ENCODE measurements at regions not wholly inside any gene's neighbourhood (a gene's known extent, or its start where the extent isn't known, plus 50 kb on each side); places are given as distances from the start of the nearest gene placed in this dataset.
"Not testable (repeated sequence)": the region's sequence is repeated elsewhere in the genome, so short reads cannot be mapped to it uniquely, and the experiment has no call there.

DNA sequence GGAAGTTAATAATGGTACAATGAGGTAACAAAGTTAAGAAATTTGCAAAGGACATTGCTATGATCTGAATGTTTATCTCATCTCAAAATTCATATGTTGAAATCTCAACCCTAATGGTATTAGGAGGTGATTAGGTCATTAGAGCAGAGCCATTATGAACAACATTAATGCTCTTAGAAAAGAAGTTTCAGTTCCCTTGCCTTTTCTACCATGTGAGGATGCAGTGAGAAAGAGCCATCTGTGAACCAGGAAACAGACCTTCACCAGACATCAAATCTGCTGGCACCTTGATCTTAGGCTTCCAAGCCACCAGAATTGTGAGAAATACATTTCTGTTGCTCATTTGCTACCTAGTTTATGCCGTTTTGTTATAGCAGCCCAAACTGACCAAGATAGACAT, 757.6 kb downstream of the NR4A2 start:
- no peaks in the 10 kb centered on the region for H3K4me1 Mint-ChIP-seq
- H3K36me3 Mint-ChIP-seq: peaks cover 0 to 4% (median 0%) of the 10 kb centered on the region in 3 donors
- no peak for DNase-seq
- peaks cover 8 to 33% (median 24%) of the 10 kb centered on the region in 6 donors for H3K9me3 Mint-ChIP-seq
- peaks cover 0 to 3% (median 0%) of the 10 kb centered on the region in 3 donors for H3K27me3 Mint-ChIP-seq (ENCODE audit: low read depth in 3 of 3)
- H3K27ac Mint-ChIP-seq: no peak overlapping the region
- H3K4me3 Mint-ChIP-seq: no peak overlapping the region

DNA sequence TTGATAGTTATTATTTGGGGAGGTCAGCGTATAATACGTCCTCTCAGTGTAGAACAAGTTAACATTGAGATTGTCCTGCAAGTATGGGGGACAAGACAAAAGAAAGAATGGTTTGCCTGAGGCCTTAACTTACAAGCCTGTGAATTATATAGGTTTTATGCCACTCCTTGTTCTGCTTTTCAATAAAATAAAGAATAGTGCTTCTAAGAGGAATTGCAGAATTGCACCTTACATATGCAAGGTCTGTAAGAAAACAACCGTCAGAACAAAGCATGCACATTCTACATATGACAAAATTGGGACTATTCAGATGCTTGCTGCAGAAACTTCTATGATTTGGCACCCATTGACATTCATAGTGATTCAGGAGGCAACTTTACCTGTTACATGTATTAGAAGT, 785.0 kb downstream of the NR4A2 start:
- H3K36me3 Mint-ChIP-seq: no peaks in the 10 kb centered on the region
- no peaks in the 10 kb centered on the region for H3K4me1 Mint-ChIP-seq
- no peak overlapping the region for H3K27ac Mint-ChIP-seq
- H3K27me3 Mint-ChIP-seq (ENCODE audit: low read depth in 3 of 3): peaks cover 0 to under 1% (median 0%) of the 10 kb centered on the region in 3 donors
- H3K9me3 Mint-ChIP-seq: peaks cover 4 to 39% (median 13%) of the 10 kb centered on the region in 6 donors
- DNase-seq: no peak
- no peak overlapping the region for H3K4me3 Mint-ChIP-seq

DNA sequence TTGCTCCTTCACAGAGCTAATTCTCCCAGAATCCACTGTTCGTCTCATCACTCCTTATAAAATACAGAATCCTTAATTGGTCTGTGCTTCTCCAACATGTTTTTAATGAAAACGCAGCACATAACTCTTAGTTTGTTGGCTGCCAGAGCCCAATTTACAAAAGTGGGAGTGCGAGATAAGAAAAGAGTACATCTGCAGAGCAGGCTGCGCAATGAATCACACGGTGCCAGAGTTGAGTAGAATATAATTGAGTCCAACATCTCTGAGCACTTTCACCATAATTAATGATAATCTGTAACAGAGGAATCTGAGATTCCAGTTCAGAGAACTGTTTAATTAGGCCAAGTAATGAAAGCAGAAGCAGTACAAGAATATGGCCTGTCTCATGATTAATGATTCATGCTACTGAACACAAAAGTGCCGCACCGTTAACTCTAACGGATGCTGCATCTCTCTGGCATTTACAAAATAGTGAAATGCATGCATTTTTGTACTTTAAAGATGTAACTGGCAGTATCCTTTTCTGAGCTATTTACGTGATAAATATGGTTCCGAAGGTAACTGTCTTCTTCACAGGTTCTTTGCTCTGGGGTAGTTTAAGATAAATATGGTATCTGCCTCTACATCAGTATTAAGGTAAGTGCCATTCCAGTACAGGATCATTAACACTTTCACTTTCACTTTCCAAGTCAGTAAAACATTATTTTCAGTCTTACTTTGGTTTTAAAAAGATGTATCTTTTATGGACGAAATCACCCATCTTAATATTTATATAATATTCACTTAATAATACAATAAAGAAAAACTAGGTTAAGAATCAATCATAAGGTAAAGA, 785.6 kb downstream of the NR4A2 start:
- H3K9me3 Mint-ChIP-seq: peaks cover 6 to 40% (median 12%) of the 10 kb centered on the region in 6 donors
- H3K27me3 Mint-ChIP-seq (ENCODE audit: low read depth in 3 of 3): peaks cover 0 to 3% (median 0%) of the 10 kb centered on the region in 3 donors
- no peak overlapping the region for H3K27ac Mint-ChIP-seq
- DNase-seq: no peak
- no peaks in the 10 kb centered on the region for H3K4me1 Mint-ChIP-seq
- H3K36me3 Mint-ChIP-seq: no peaks in the 10 kb centered on the region
- H3K4me3 Mint-ChIP-seq: peak overlapping the region in 1 of 5 donors; percentile 14

GRCh38 chr2:155539028-155539427, 793.5 kb downstream of the NR4A2 start:
- not testable (repeated sequence) for DNase-seq; H3K27me3 Mint-ChIP-seq (ENCODE audit: low read depth in 3 of 3); H3K27ac Mint-ChIP-seq; H3K36me3 Mint-ChIP-seq; H3K4me1 Mint-ChIP-seq; H3K4me3 Mint-ChIP-seq
- peaks cover 8 to 37% (median 17%) of the 10 kb centered on the region in 6 donors for H3K9me3 Mint-ChIP-seq

DNA sequence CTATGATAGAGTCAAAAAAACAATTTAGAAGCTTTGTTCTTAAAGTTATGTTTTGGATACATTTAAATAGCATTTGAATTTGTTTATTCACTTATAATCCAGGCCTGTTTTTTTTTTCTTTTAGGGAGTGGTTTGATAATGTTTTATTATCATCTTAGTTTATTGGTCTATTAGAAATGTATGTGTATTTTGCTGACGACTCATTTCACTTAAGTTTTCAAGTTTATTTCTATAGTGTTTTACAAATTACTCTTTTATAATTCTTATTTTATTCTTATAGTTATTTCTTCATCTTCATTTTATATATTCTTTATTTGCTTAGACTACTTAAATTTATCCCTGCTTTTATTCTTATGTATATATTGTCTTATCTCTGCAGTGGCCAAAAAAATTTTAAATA, 804.5 kb downstream of the NR4A2 start:
- Mint-ChIP-seq H3K9me3 (peaks cover 2 to 38% (median 9%) of the 10 kb centered on the region in 6 donors), H3K4me3 (no peak overlapping the region)

GRCh38 chr2:155525199-155525598, 807.3 kb downstream of the NR4A2 start:
- Mint-ChIP-seq H3K4me3 (no peak overlapping the region), H3K36me3 (no peaks in the 10 kb centered on the region), H3K27me3 (ENCODE audit: low read depth in 3 of 3) (no peaks in the 10 kb centered on the region), H3K27ac (no peak overlapping the region), H3K4me1 (no peaks in the 10 kb centered on the region), H3K9me3 (peaks cover 1 to 28% (median 10%) of the 10 kb centered on the region in 6 donors)
- no peak for DNase-seq

More for the DNA sequence above, 804.5 kb downstream of the NR4A2 start:
- no peak overlapping the region for H3K27ac Mint-ChIP-seq
- H3K27me3 Mint-ChIP-seq (ENCODE audit: low read depth in 3 of 3): no peaks in the 10 kb centered on the region
- H3K4me1 Mint-ChIP-seq: no peaks in the 10 kb centered on the region
- DNase-seq: no peak
- H3K36me3 Mint-ChIP-seq: no peaks in the 10 kb centered on the region

DNA sequence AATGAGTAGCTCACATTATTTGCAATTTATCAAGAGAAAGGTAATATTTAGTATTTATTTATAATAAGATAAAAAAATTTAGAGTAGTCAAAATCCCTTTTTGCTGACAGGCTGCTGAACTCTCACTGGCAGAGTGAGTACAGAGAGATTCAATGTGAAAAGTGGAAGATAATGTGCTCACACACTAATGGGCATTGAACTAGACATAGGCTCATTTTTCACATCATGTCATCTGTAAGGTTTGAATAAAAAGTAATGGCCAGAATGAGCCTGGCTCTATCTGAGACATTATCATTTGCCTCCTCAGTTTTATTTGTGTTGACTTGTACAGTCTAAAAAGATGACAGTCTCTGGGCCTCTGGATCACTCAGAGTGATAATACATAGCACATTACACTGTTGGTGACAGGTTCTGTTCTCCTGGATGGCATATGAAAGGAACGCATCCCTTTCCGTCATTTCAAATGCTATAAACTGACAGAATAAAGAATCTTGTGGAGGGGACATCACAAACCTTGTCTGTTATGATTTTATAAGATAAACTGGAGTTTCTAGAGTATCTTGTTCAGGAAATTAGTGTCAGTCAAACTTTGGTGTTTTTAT, 812.9 kb downstream of the NR4A2 start:
- Mint-ChIP-seq H3K9me3 (peaks cover 0 to 18% (median 11%) of the 10 kb centered on the region in 6 donors), H3K27ac (no peak overlapping the region), H3K36me3 (no peaks in the 10 kb centered on the region), H3K4me3 (no peak overlapping the region), H3K27me3 (ENCODE audit: low read depth in 3 of 3) (no peaks in the 10 kb centered on the region), H3K4me1 (no peaks in the 10 kb centered on the region)
- DNase-seq: no peak

DNA sequence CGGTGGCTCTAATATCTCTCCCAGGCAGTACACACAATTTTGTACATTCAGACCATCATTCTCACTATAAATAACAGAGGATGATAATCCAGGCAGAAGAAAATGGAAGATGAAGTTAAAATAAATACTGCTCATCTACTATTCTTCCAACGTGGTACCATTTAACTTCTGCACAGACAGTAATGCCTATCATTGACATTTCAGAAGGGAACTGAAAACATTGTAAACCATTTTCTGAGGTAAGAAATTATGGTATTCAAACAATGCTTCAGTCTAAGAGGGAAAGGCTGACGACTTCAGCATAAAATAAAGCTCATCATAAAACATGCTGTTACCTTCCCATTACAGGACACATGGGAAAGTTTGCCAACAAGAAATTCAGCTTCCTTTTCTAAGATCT, 814.4 kb downstream of the NR4A2 start:
- H3K4me3 Mint-ChIP-seq: no peak overlapping the region
- DNase-seq: no peak
- H3K36me3 Mint-ChIP-seq: no peaks in the 10 kb centered on the region
- H3K9me3 Mint-ChIP-seq: peaks cover 0 to 17% (median 11%) of the 10 kb centered on the region in 6 donors
- H3K4me1 Mint-ChIP-seq: no peaks in the 10 kb centered on the region
- H3K27ac Mint-ChIP-seq: no peak overlapping the region
- no peaks in the 10 kb centered on the region for H3K27me3 Mint-ChIP-seq (ENCODE audit: low read depth in 3 of 3)

DNA sequence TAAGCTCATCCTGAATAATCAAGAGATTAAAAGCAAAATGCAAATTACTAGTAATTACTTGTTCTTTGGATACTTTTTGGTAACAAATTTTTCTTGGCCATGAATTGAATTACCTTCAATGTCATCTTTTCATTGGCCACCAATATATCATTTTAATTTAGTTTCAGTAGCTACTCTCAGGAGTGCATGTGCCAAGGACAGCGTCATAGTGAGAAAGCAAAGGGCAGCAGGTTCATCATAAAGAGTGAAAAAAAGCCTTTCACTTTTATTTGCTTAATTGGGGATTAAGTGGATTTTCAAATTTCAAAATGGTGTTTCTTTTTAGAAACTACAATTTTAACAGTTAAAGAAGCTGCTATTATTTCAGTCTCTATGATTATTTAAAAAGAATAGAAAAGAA, 815.2 kb downstream of the NR4A2 start:
- Mint-ChIP-seq H3K4me1 (no peaks in the 10 kb centered on the region), H3K27me3 (ENCODE audit: low read depth in 3 of 3) (no peaks in the 10 kb centered on the region), H3K27ac (no peak overlapping the region), H3K9me3 (peaks cover 0 to 16% (median 10%) of the 10 kb centered on the region in 6 donors), H3K4me3 (no peak overlapping the region), H3K36me3 (no peaks in the 10 kb centered on the region)
- DNase-seq: no peak

GRCh38 chr2:155513248-155513647, 814.8 kb downstream of the KCNJ3 start:
- no peaks in the 10 kb centered on the region for H3K27me3 Mint-ChIP-seq (ENCODE audit: low read depth in 3 of 3)
- H3K4me1 Mint-ChIP-seq: no peaks in the 10 kb centered on the region
- no peak for DNase-seq
- no peak overlapping the region for H3K27ac Mint-ChIP-seq
- no peaks in the 10 kb centered on the region for H3K36me3 Mint-ChIP-seq
- H3K4me3 Mint-ChIP-seq: no peak overlapping the region
- H3K9me3 Mint-ChIP-seq: peaks cover 0 to 13% (median 9%) of the 10 kb centered on the region in 6 donors

DNA sequence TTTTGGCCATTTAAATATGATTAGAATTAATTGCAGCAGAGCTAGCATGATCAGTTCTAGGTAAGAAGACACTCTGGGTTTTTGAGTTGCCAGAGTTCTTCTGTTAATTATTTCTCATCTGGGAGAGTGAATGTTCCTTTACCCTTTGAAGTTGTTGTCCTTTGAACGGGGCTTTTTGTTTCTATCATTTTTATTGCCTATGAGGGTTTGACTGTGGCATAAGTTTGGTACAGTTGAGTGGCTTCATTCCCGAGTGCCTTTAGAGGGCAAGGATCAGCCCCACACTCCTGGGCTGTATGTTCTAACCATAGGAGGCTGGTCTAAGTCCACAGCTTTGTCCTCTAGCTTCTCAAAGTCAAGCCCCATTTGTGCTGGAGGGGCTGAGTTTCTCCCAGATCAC, 804.3 kb downstream of the KCNJ3 start:
- no peak overlapping the region for H3K27ac Mint-ChIP-seq
- no peaks in the 10 kb centered on the region for H3K4me1 Mint-ChIP-seq
- no peaks in the 10 kb centered on the region for H3K36me3 Mint-ChIP-seq
- peaks cover 5 to 45% (median 31%) of the 10 kb centered on the region in 6 donors for H3K9me3 Mint-ChIP-seq
- H3K4me3 Mint-ChIP-seq: no peak overlapping the region
- no peak for DNase-seq
- H3K27me3 Mint-ChIP-seq (ENCODE audit: low read depth in 3 of 3): peaks cover 0 to 2% (median 1%) of the 10 kb centered on the region in 3 donors

GRCh38 chr2:155498106-155498505, 799.6 kb downstream of the KCNJ3 start:
- no peak for DNase-seq
- Mint-ChIP-seq H3K9me3 (peaks cover 2 to 43% (median 22%) of the 10 kb centered on the region in 6 donors), H3K27ac (no peak overlapping the region), H3K4me3 (no peak overlapping the region), H3K36me3 (no peaks in the 10 kb centered on the region), H3K4me1 (no peaks in the 10 kb centered on the region), H3K27me3 (ENCODE audit: low read depth in 3 of 3) (no peaks in the 10 kb centered on the region)

DNA sequence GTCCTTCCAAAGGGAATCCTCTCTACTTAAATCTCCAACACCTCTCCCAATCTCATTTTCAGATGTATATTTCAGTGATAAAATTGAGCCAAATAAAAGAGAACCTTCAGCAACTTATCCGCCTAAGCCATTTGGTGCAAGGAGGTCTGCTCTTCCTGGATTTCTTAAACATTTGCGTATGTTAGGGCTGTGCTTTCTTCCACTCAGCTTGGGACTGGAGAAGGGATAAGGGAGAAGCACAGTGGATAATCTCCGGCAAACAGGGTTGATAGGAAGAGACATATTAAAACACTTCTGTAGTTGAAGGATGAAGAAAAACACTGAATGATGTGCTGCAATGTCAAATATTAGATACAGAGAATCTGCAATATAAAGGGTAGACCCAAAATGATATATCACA, 796.2 kb downstream of the KCNJ3 start:
- no peak overlapping the region for H3K27ac Mint-ChIP-seq
- no peaks in the 10 kb centered on the region for H3K36me3 Mint-ChIP-seq
- no peaks in the 10 kb centered on the region for H3K27me3 Mint-ChIP-seq (ENCODE audit: low read depth in 3 of 3)
- H3K4me3 Mint-ChIP-seq: no peak overlapping the region
- peaks cover 3 to 33% (median 17%) of the 10 kb centered on the region in 6 donors for H3K9me3 Mint-ChIP-seq
- no peaks in the 10 kb centered on the region for H3K4me1 Mint-ChIP-seq
- DNase-seq: no peak

GRCh38 chr2:155485141-155485842, 786.8 kb downstream of the KCNJ3 start:
- Mint-ChIP-seq H3K9me3 (peaks cover 5 to 35% (median 12%) of the 10 kb centered on the region in 6 donors), H3K4me3 (no peak overlapping the region), H3K27me3 (ENCODE audit: low read depth in 3 of 3) (no peaks in the 10 kb centered on the region), H3K36me3 (no peaks in the 10 kb centered on the region), H3K4me1 (no peaks in the 10 kb centered on the region), H3K27ac (no peak overlapping the region)
- DNase-seq: no peak

Measured in immature natural killer cell (primary cell).